GM10248 (cell line): ENCODE measurements at regions not wholly inside any gene's neighbourhood (a gene's known extent, or its start where the extent isn't known, plus 50 kb on each side); places are given as distances from the start of the nearest gene placed in this dataset.

Experiments
- CTCF ChIA-PET: fragments of 300-600 bp; sonication (Branson Sonifier 250); formaldehyde crosslinking; extraction: SDS; loops from one replicate; lab custom pipeline; 2021; ENCODE audit warnings: antibody characterized with exemption; lab: Yijun Ruan, JAX
- POLR2A ChIA-PET: fragments of 350-650 bp; sonication (Branson Sonifier 250); formaldehyde crosslinking; extraction: SDS; loops from one replicate; lab custom pipeline; 2020; ENCODE audit warnings: antibody characterized with exemption; lab: Yijun Ruan, JAX
- DNase-seq: peaks from one replicate; pipeline ENCODE4 v3.0.0; 2012; ENCODE audit errors: extremely low spot score
- CTCF ChIP-seq: IDR thresholded peaks from 2 replicates; pipeline ENCODE4 v1.5.1; 2012; ENCODE audit warnings: mild to moderate bottlenecking, low read depth; ENCODE audit errors: extremely low read depth, missing control alignments, control extremely low read depth

GRCh38 chr1:91176250-91176649 is 154.4 kb upstream of the ZNF644 start:
- ChIA-PET POLR2A (no interaction called here), CTCF (interaction anchor here (3.8 kb wide), 1 partner anchor 11 kb away, joined by 45 read pairs; no protein-coding TSS in a partner anchor)
- TF ChIP-seq CTCF = no peak
- DNase-seq = no peak

GRCh38 chr1:91174734-91175133 is 152.9 kb upstream of the ZNF644 start:
- ChIA-PET POLR2A (no interaction called here), CTCF (interaction anchor here (2.1 to 3.8 kb wide), 2 partner anchors 9 to 453 kb away, joined by 5 to 45 read pairs; no protein-coding TSS in a partner anchor)
- no peak for DNase-seq
- TF ChIP-seq CTCF = no peak

GRCh38 chr1:91173346-91173890 is 151.6 kb upstream of the ZNF644 start:
- POLR2A ChIA-PET = no interaction called here
- TF ChIP-seq CTCF = no peak
- CTCF ChIA-PET = interaction anchor here (1.5 to 3.8 kb wide), 3 partner anchors 8 to 452 kb away, joined by 3 to 45 read pairs (median 5); no protein-coding TSS in a partner anchor
- DNase-seq = no peak

GRCh38 chr1:91172541-91172940 is 150.7 kb upstream of the ZNF644 start:
- no peak for DNase-seq
- no peak for TF ChIP-seq CTCF
- POLR2A ChIA-PET = no interaction called here
- CTCF ChIA-PET = interaction anchor here (1.5 kb wide), 1 partner anchor 106 kb away, joined by 3 read pairs; no protein-coding TSS in a partner anchor

- no peak for DNase-seq
- POLR2A ChIA-PET = no interaction called here
- no peak for TF ChIP-seq CTCF
Measured at GRCh38 chr1:91171898-91172297, 150.1 kb upstream of the ZNF644 start.

GRCh38 chr1:91170571-91170970 is 148.7 kb upstream of the ZNF644 start:
- DNase-seq = no peak
- ChIA-PET CTCF (interaction anchor here (1.5 kb wide), 1 partner anchor 316 kb away, joined by 3 read pairs; no protein-coding TSS in a partner anchor), POLR2A (no interaction called here)
- no peak for TF ChIP-seq CTCF

More at GRCh38 chr1:91171898-91172297, 150.1 kb upstream of the ZNF644 start:
- CTCF ChIA-PET = interaction anchor here (1.5 kb wide), 1 partner anchor 317 kb away, joined by 3 read pairs; no protein-coding TSS in a partner anchor
